ENCODE measurements at regions not wholly inside any gene's neighbourhood (a gene's known extent, or its start where the extent isn't known, plus 50 kb on each side); places are given as distances from the start of the nearest gene placed in this dataset.

DNA sequence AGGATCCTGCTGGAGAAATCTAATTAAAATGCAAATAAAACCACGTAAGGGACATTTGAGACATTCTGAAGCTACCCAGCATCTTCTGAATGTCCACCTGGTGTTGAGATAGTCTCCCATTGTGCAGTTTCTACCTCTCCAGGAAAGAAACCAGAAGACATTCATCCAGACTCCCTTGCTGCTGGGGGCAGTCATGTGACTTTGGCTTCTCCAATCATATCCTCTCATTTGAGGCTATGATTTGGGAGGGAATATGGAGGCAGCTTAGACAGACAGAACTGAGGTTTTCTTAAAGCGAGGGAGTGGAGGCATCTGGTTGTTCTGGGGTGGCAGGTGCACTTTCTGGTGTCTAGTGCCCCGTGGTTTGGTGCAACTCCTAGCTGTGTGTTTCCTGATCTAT lies 315.2 kb upstream of the SULF2 start:
- no peak overlapping the region for H3K4me2 ChIP-seq (ENCODE audit: control insufficient read depth, insufficient read depth)
- H3K9me3 ChIP-seq (replicated peaks; ENCODE audit: control insufficient read depth, insufficient read depth, low read length) = no peaks in the 10 kb centered on the region; the same call in 2 of the 3 replicates
- no peak for ATAC-seq
- ChIA-PET SMC1A (ENCODE audit: uncharacterized antibody, unreplicated experiment) (no interaction called here), CTCF (no interaction called here), POLR2A (no interaction called here), RAD21 (ENCODE audit: unreplicated experiment) (no interaction called here)
- H3K4me1 ChIP-seq (ENCODE audit: control insufficient read depth, insufficient read depth, low read length) = no peaks in the 10 kb centered on the region
- DNase-seq (ENCODE audit: low read depth, low spot score) = no peak
- FAIRE-seq = no peak
- no peaks in the 10 kb centered on the region for H3K36me3 ChIP-seq (ENCODE audit: control insufficient read depth in 2 of 2, insufficient read depth in 2 of 2, low read length in 1 of 2)
- peaks cover 0 to 2% of the 10 kb centered on the region in 2 experiments; a peak in 2 of 4 replicates for H3K27me3 ChIP-seq (replicated peaks in 1 of 2; ENCODE audit: control insufficient read depth in 2 of 2, insufficient read depth in 2 of 2, low read length in 1 of 2)
- intact Hi-C loops (cut with micrococcal nuclease; ENCODE audit: unreplicated experiment) = no loop called here
- H3K4me3 ChIP-seq = no peak overlapping the region
- H2AFZ ChIP-seq (ENCODE audit: control insufficient read depth, low read depth, low read length) = no peak overlapping the region
- H3K79me2 ChIP-seq (ENCODE audit: control insufficient read depth, insufficient read depth, low read length) = no peaks in the 10 kb centered on the region
- no peak for TF ChIP-seq DPF2 (IDR thresholded peaks at IDR 0.05)
- in situ Hi-C loops (cut with MboI) = no loop called here
- WGBS (ENCODE audit: insufficient coverage, insufficient replicate concordance, low lambda C conversion rate, missing lambda C conversion rate) = 31% methylated on average over 3 of the region's 3 CpGs
- BruUV-seq (replicated peaks) = no TSS peak
- no peaks in the 10 kb centered on the region for H4K20me1 ChIP-seq (ENCODE audit: control insufficient read depth, insufficient read depth)
- no peak overlapping the region for H3K27ac ChIP-seq (ENCODE audit: control insufficient read depth, insufficient read depth)
- H3K9ac ChIP-seq (ENCODE audit: control insufficient read depth, insufficient read depth, low read length) = no peak overlapping the region

DNA sequence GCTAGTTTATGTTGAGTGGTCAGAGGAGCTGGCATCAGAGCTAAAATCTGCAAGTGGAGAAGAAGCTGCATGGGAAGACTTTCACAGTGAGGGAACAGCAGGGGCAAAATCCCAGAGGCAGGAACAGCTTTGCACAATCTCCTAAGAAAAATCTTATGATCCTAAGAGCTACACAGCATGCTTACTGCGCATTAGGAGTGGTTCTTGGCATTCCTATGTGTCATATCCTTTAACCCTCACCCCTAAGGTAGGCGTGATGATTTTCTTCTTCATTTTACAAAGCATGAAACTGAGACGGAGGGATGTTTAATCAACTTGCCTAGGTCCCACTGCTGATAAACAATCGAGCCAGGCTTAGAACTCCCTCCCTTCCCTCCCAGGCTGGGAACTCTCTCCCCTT lies 313.6 kb upstream of the SULF2 start:
- no TSS peak for BruUV-seq (replicated peaks)
- no peaks in the 10 kb centered on the region for H3K79me2 ChIP-seq (ENCODE audit: control insufficient read depth, insufficient read depth, low read length)
- in situ Hi-C loops (cut with MboI) = no loop called here
- WGBS (ENCODE audit: insufficient coverage, insufficient replicate concordance, low lambda C conversion rate, missing lambda C conversion rate) = 15% methylated on average over 4 of the region's 4 CpGs
- CTCF ChIA-PET = no interaction called here
- SMC1A ChIA-PET (ENCODE audit: uncharacterized antibody, unreplicated experiment) = interaction anchor here (0.6 to 1.1 kb wide), 2 partner anchors 156 to 376 kb away, joined by 3 read pairs; no protein-coding TSS in a partner anchor
- no peak overlapping the region for H3K9ac ChIP-seq (ENCODE audit: control insufficient read depth, insufficient read depth, low read length)
- POLR2A ChIA-PET = no interaction called here
- FAIRE-seq (no peak), ATAC-seq (no peak), DNase-seq (ENCODE audit: low read depth, low spot score) (no peak)
- H3K4me2 ChIP-seq (ENCODE audit: control insufficient read depth, insufficient read depth) = no peak overlapping the region
- no peak overlapping the region for H2AFZ ChIP-seq (ENCODE audit: control insufficient read depth, low read depth, low read length)
- no peaks in the 10 kb centered on the region for H4K20me1 ChIP-seq (ENCODE audit: control insufficient read depth, insufficient read depth)
- no peaks in the 10 kb centered on the region for H3K4me1 ChIP-seq (ENCODE audit: control insufficient read depth, insufficient read depth, low read length)
- TF ChIP-seq RFX5 (IDR thresholded peaks at IDR 0.05; ENCODE audit: low read depth, low read length) (no peak), RB1 (IDR thresholded peaks at IDR 0.05; ENCODE audit: borderline replicate concordance) (no peak), HDGF (IDR thresholded peaks at IDR 0.05) (no peak), CHD4 (IDR thresholded peaks at IDR 0.05) (no peak), ZBED1 (IDR thresholded peaks at IDR 0.05; ENCODE audit: borderline replicate concordance) (no peak), PML (IDR thresholded peaks at IDR 0.05; ENCODE audit: low read length) (no peak), FOXM1 (IDR thresholded peaks at IDR 0.05; ENCODE audit: low read depth, low read length) (no peak), CREB1 (IDR thresholded peaks at IDR 0.05; ENCODE audit: low read depth) (no peak), HDAC2 (IDR thresholded peaks at IDR 0.05) (no peak)
- TF ChIP-seq, protein P1, sequence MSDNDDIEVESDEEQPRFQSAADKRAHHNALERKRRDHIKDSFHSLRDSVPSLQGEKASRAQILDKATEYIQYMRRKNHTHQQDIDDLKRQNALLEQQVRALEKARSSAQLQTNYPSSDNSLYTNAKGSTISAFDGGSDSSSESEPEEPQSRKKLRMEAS (IDR thresholded peaks at IDR 0.05; ENCODE audit: low read depth, low read length) = no peak
- H3K36me3 ChIP-seq (ENCODE audit: control insufficient read depth in 2 of 2, insufficient read depth in 2 of 2, low read length in 1 of 2) = no peaks in the 10 kb centered on the region
- H3K27me3 ChIP-seq (replicated peaks in 1 of 2; ENCODE audit: control insufficient read depth in 2 of 2, insufficient read depth in 2 of 2, low read length in 1 of 2) = peaks cover 0 to 2% of the 10 kb centered on the region in 2 experiments; a peak in 2 of 4 replicates
- H3K27ac ChIP-seq (ENCODE audit: control insufficient read depth, insufficient read depth) = no peak overlapping the region
- intact Hi-C loops (cut with micrococcal nuclease; ENCODE audit: unreplicated experiment) = no loop called here
- no peak overlapping the region for H3K4me3 ChIP-seq
- RAD21 ChIA-PET (ENCODE audit: unreplicated experiment) = no interaction called here
- no peaks in the 10 kb centered on the region; the same call in 2 of the 3 replicates for H3K9me3 ChIP-seq (replicated peaks; ENCODE audit: control insufficient read depth, insufficient read depth, low read length)
